ENCODE measurements at regions not wholly inside any gene's neighbourhood (a gene's known extent, or its start where the extent isn't known, plus 50 kb on each side); places are given as distances from the start of the nearest gene placed in this dataset.
A peak's percentile ranks its signal among the peaks of the same experiment; 100 is the strongest.

DNA sequence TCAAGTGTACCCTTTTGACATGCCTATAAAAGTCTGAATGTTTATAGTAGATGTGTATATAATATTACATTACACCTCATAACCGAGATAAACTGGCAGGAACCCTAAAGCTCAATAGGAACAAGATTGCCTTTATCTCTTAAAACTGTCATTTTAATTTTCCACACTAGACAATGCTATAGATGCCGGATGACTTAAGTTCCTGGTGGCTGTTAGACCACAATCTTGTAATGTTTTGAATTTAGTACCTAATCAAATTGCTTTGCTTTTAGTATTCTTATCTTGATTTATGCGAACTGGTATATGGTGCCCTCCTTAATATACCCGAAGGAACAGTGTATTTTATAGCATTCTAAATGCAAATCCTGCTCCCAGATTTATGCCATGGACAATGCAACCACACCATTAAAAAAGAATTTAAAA lies 1397.0 kb upstream of the ADGRL4 start:
- intact Hi-C loops (cut with micrococcal nuclease; ENCODE audit: unreplicated experiment) (no loop called here), in situ Hi-C loops (cut with HindIII; ENCODE audit: low pct_unique_long_range_greater_than_20kb, low sequenced_read_pairs) (no loop called here)
- TF ChIP-seq SIN3A (IDR thresholded peaks at IDR 0.05; ENCODE audit: borderline replicate concordance, insufficient read depth, low read depth, low read length) (no peak), TCF7L2 (IDR thresholded peaks at IDR 0.05; ENCODE audit: low read depth, low read length) (peak; percentile 50; the same call in 1 of the 2 replicates)
- ChIA-PET POLR2A (no interaction called here), CTCF (no interaction called here)
- H3K27me3 ChIP-seq (ENCODE audit: control insufficient read depth, insufficient read depth, low read length), result no peaks in the 10 kb centered on the region
- ATAC-seq (no peak), DNase-seq (ENCODE audit: low read depth, low spot score) (no peak)
- H3K4me3 ChIP-seq (ENCODE audit: low read depth in 2 of 2, low read length in 2 of 2), result no peak overlapping the region
- H3K36me3 ChIP-seq (ENCODE audit: control insufficient read depth, insufficient read depth, low read length), result no peaks in the 10 kb centered on the region
- no peaks in the 10 kb centered on the region for H3K9me3 ChIP-seq (ENCODE audit: control insufficient read depth, insufficient read depth, low read depth, low read length)
- H3K27ac ChIP-seq (ENCODE audit: low read length), result no peak overlapping the region
- H3K4me1 ChIP-seq (ENCODE audit: control insufficient read depth, insufficient read depth, low read length), result no peaks in the 10 kb centered on the region
- no TSS peak for BruUV-seq (replicated peaks)

GRCh38 chr1:80402625-80403024 lies 1396.1 kb upstream of the ADGRL4 start:
- no peaks in the 10 kb centered on the region for H3K27me3 ChIP-seq (ENCODE audit: control insufficient read depth, insufficient read depth, low read length)
- DNase-seq (ENCODE audit: low read depth, low spot score) (no peak), ATAC-seq (no peak)
- H3K36me3 ChIP-seq (ENCODE audit: control insufficient read depth, insufficient read depth, low read length), result no peaks in the 10 kb centered on the region
- H3K4me1 ChIP-seq (ENCODE audit: control insufficient read depth, insufficient read depth, low read length), result no peaks in the 10 kb centered on the region
- in situ Hi-C loops (cut with HindIII; ENCODE audit: low pct_unique_long_range_greater_than_20kb, low sequenced_read_pairs), result no loop called here
- no peak overlapping the region for H3K4me3 ChIP-seq (ENCODE audit: low read depth in 2 of 2, low read length in 2 of 2)
- TF ChIP-seq TCF7L2 (IDR thresholded peaks at IDR 0.05; ENCODE audit: low read depth, low read length), result no peak
- no peak for TF ChIP-seq REST (IDR thresholded peaks at IDR 0.05; ENCODE audit: insufficient read depth in 1 of 2, low read depth in 2 of 2, low read length in 1 of 2)
- TF ChIP-seq, protein P1, sequence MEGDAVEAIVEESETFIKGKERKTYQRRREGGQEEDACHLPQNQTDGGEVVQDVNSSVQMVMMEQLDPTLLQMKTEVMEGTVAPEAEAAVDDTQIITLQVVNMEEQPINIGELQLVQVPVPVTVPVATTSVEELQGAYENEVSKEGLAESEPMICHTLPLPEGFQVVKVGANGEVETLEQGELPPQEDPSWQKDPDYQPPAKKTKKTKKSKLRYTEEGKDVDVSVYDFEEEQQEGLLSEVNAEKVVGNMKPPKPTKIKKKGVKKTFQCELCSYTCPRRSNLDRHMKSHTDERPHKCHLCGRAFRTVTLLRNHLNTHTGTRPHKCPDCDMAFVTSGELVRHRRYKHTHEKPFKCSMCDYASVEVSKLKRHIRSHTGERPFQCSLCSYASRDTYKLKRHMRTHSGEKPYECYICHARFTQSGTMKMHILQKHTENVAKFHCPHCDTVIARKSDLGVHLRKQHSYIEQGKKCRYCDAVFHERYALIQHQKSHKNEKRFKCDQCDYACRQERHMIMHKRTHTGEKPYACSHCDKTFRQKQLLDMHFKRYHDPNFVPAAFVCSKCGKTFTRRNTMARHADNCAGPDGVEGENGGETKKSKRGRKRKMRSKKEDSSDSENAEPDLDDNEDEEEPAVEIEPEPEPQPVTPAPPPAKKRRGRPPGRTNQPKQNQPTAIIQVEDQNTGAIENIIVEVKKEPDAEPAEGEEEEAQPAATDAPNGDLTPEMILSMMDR (IDR thresholded peaks at IDR 0.05), result no peak
- TF ChIP-seq SIN3A (IDR thresholded peaks at IDR 0.05; ENCODE audit: borderline replicate concordance, insufficient read depth, low read depth, low read length), result no peak
- TF ChIP-seq POLR2AphosphoS5 (IDR thresholded peaks at IDR 0.05; ENCODE audit: low read depth, low read length), result no peak
- ChIA-PET CTCF (no interaction called here), POLR2A (no interaction called here)
- H3K9me3 ChIP-seq (ENCODE audit: control insufficient read depth, insufficient read depth, low read depth, low read length), result no peaks in the 10 kb centered on the region
- H3K27ac ChIP-seq (ENCODE audit: low read length), result no peak overlapping the region
- no TSS peak for BruUV-seq (replicated peaks)
- intact Hi-C loops (cut with micrococcal nuclease; ENCODE audit: unreplicated experiment), result no loop called here

DNA sequence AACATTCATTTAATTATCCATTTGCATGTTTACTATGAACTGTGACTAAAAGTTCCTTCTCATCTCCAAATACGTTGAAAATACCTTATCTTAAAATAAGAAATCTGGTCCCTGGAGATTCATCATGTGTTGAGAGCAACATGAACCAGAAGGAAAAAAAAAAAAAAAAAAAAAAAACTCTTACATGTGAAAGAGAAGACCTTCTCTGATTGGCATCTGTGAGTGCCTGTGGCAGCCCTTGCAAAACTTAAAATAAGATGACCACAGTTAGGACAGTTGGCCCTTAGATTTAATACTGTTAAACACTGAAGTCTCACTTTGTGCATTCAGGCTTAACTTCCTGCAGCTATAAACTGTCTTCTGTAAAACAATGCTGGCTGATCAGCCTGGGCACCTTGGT lies 1395.2 kb upstream of the ADGRL4 start:
- H3K27me3 ChIP-seq (ENCODE audit: control insufficient read depth, insufficient read depth, low read length), result no peaks in the 10 kb centered on the region
- in situ Hi-C loops (cut with HindIII; ENCODE audit: low pct_unique_long_range_greater_than_20kb, low sequenced_read_pairs) (no loop called here), intact Hi-C loops (cut with micrococcal nuclease; ENCODE audit: unreplicated experiment) (no loop called here)
- no peak overlapping the region for H3K27ac ChIP-seq (ENCODE audit: low read length)
- no peak for TF ChIP-seq POLR2AphosphoS5 (IDR thresholded peaks at IDR 0.05; ENCODE audit: low read depth, low read length)
- TF ChIP-seq TCF7L2 (IDR thresholded peaks at IDR 0.05; ENCODE audit: low read depth, low read length), result no peak
- TF ChIP-seq REST (IDR thresholded peaks at IDR 0.05; ENCODE audit: insufficient read depth in 1 of 2, low read depth in 2 of 2, low read length in 1 of 2), result no peak
- TF ChIP-seq, protein P1 (IDR thresholded peaks at IDR 0.05), result no peak
- TF ChIP-seq SIN3A (IDR thresholded peaks at IDR 0.05; ENCODE audit: borderline replicate concordance, insufficient read depth, low read depth, low read length), result no peak
- H3K9me3 ChIP-seq (ENCODE audit: control insufficient read depth, insufficient read depth, low read depth, low read length), result no peaks in the 10 kb centered on the region
- H3K36me3 ChIP-seq (ENCODE audit: control insufficient read depth, insufficient read depth, low read length), result no peaks in the 10 kb centered on the region
- BruUV-seq (replicated peaks), result no TSS peak
- CTCF ChIA-PET, result no interaction called here
- ATAC-seq (no peak), DNase-seq (ENCODE audit: low read depth, low spot score) (no peak)
- H3K4me3 ChIP-seq (ENCODE audit: low read depth in 2 of 2, low read length in 2 of 2), result no peak overlapping the region
- no peaks in the 10 kb centered on the region for H3K4me1 ChIP-seq (ENCODE audit: control insufficient read depth, insufficient read depth, low read length)
- POLR2A ChIA-PET, result no interaction called here

Data from Panc1 (cell line).